Muscle of leg (tissue), 3 donors: ENCODE measurements at regions not wholly inside any gene's neighbourhood (a gene's known extent, or its start where the extent isn't known, plus 50 kb on each side); places are given as distances from the start of the nearest gene placed in this dataset.
"Not testable (repeated sequence)": the region's sequence is repeated elsewhere in the genome, so short reads cannot be mapped to it uniquely, and the experiment has no call there.

ENCODE experiments used
- DNase-seq: peaks from one replicate; pipeline ENCODE4 v3.0.0; 2013
- H3K27ac ChIP-seq: one replicate; pipeline ENCODE4 v1.5.1; 2013; ENCODE audit warnings: mild to moderate bottlenecking, low read length, control low read depth
- H3K27me3 ChIP-seq: one replicate; pipeline ENCODE4 v1.6.1; 2013; ENCODE audit warnings: low read length; ENCODE audit not compliant: control insufficient read depth, insufficient read depth
- H3K36me3 ChIP-seq: one replicate; pipeline ENCODE4 v1.6.1; 2013; ENCODE audit warnings: low read length; ENCODE audit not compliant: control insufficient read depth, insufficient read depth
- H3K4me1 ChIP-seq: one replicate; pipeline ENCODE4 v1.6.1; 2013; ENCODE audit warnings: low read length; ENCODE audit not compliant: control insufficient read depth, insufficient read depth
- H3K4me3 ChIP-seq: one replicate; pipeline ENCODE4 v1.5.1; 2013; ENCODE audit warnings: low read length, control low read depth
- H3K9me3 ChIP-seq: replicated peaks from 2 replicates; pipeline ENCODE4 v1.6.1; 2013; ENCODE audit warnings: low read depth, low read length; ENCODE audit not compliant: control insufficient read depth
- WGBS: methylation state at CpG from one replicate; pipeline ENCODE4 v1.1.5; 2013; ENCODE audit warnings: missing lambda C conversion rate; ENCODE audit not compliant: insufficient coverage; 5-methylcytosine and 5-hydroxymethylcytosine counted together

GRCh38 chr12:58419905-58420304 lies 478.5 kb downstream of the ATP23 start:
- peak; percentile 86 for DNase-seq
- WGBS = no CpG with 5 or more reads among the region's 1 CpG
- Histone ChIP-seq H3K4me3 (no peak overlapping the region), H3K27ac (peak overlapping the region; percentile 66), H3K27me3 (no peaks in the 10 kb centered on the region), H3K36me3 (no peaks in the 10 kb centered on the region), H3K9me3 (no peaks in the 10 kb centered on the region), H3K4me1 (peaks cover 3% of the 10 kb centered on the region)

DNA sequence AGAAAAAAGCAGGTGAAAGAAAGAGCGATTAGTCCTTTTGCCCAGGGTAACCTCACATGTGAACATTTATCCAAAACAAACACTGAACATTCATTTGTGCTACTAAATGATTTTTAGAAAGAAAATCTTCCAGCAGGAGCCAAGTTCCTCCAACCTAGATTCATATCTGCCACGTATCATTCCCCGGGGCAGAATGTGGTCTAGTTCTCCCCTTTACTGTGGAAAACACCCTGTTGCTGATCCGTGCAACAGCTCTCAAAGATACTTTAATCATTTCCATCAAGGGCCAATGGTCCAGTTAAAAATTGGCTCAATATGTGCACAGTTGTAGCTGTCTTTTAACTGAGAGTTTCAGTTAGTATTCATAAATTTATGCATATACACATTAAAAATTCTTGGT lies 479.1 kb downstream of the ATP23 start:
- no peaks in the 10 kb centered on the region for H3K27me3 ChIP-seq
- 60% methylated on average over 2 of the region's 4 CpGs for WGBS
- no peaks in the 10 kb centered on the region for H3K36me3 ChIP-seq
- H3K4me3 ChIP-seq = no peak overlapping the region
- H3K4me1 ChIP-seq = peaks cover 5% of the 10 kb centered on the region
- no peaks in the 10 kb centered on the region for H3K9me3 ChIP-seq
- peak; percentile 86 for DNase-seq
- peak overlapping the region; percentile 66 for H3K27ac ChIP-seq

DNA sequence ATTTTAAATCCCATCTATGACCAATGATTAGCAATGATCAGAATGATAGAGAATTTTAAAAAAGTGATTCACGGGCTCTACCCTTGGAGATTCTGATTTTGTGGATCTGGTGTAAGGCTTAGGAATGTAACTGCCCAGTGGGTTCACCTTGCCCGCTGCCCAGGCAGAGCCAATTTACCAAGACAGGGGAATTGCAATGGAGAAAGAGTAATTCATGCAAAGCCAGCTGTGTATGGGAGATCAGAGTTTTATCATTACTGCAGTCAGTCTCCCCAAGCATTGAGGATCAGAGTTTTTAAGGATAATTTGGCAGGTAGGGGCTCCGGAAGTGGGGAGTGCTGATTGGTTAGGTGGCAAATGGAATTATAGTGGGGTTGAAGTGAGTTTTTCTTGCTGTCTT lies 480.6 kb downstream of the ATP23 start:
- H3K9me3 ChIP-seq = no peaks in the 10 kb centered on the region
- DNase-seq = no peak
- H3K27me3 ChIP-seq = no peaks in the 10 kb centered on the region
- 100% methylated on average over 1 of the region's 3 CpGs for WGBS
- no peaks in the 10 kb centered on the region for H3K36me3 ChIP-seq
- no peak overlapping the region for H3K27ac ChIP-seq
- H3K4me3 ChIP-seq = no peak overlapping the region
- H3K4me1 ChIP-seq = peaks cover 11% of the 10 kb centered on the region

GRCh38 chr12:58424735-58425392 lies 483.5 kb downstream of the ATP23 start:
- peaks cover 8% of the 10 kb centered on the region for H3K4me1 ChIP-seq
- H3K36me3 ChIP-seq = no peaks in the 10 kb centered on the region
- no peaks in the 10 kb centered on the region for H3K27me3 ChIP-seq
- no peak overlapping the region for H3K4me3 ChIP-seq
- H3K27ac ChIP-seq = no peak overlapping the region
- WGBS = no CpG with 5 or more reads among the region's 1 CpG
- peak; percentile 26 for DNase-seq
- no peaks in the 10 kb centered on the region for H3K9me3 ChIP-seq

DNA sequence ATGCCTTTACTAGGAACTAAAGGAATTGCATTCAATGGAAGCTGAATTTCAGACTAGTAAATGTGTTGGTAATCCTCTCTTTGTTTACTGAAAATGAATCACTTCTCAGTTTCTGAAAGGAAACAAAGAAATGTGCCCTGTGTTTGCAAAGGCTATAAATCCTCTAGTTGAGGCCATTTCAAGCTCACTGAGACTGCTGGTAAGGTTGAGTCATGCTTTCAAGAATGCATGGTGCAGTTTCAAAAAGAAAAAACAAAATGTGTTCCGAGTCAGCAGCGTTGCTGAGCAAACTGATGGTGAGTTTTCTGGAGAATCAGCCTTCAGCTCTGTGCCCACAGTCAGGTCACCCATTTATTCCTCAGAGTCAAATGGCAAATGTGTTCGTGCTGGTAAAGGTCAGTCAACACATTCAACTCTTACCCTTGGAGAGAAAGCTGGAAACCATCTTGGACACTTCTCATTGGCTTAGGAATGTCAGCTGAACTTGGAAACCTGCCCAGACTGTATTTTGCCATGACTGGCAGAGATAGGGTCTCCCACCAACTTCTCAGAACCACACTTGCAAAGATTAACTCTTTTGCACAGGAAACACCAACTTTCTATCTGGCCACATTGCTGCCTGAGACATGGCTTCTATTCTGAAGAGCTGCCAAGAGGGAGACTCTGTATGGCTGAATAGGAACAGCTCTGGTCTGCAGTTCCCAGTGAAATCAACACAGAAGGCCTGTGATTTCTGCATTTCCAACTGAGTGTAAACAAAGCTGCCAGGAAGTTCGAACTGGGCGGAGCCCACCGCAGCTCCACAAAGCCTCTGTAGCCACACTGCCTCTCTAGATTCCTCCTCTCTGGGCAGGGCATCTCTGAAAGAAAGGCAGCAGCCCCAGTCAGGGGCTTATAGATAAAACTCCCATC lies 484.4 kb downstream of the ATP23 start:
- H3K4me1 ChIP-seq = peaks cover 8% of the 10 kb centered on the region
- H3K36me3 ChIP-seq = no peaks in the 10 kb centered on the region
- no peaks in the 10 kb centered on the region for H3K9me3 ChIP-seq
- no peak overlapping the region for H3K4me3 ChIP-seq
- H3K27ac ChIP-seq = peak overlapping the region; percentile 35
- 64% methylated on average over 2 of the region's 6 CpGs for whole genome bisulfite sequencing
- DNase-seq = peak; percentile 46
- H3K27me3 ChIP-seq = no peaks in the 10 kb centered on the region

DNA sequence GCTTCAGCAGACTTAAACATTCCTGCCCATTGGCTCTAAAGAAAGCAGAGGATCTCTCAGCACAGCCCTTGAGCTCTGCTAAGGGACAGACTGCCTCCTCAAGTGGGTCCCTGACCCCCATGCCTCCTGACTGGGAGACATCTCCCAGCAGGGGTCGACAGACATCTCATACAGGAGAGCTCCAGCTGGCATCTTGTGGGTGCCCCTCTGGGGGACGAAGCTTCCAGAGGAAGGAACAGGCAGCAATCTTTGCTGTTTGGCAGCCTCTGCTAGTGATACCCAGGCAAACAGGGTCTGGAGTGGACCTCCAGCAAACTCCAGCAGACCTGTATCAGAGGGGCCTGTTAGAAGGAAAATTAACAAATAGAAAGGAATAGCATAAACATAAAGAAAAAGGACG lies 485.1 kb downstream of the ATP23 start:
- H3K36me3 ChIP-seq, H3K27ac ChIP-seq, H3K4me1 ChIP-seq, H3K27me3 ChIP-seq, H3K4me3 ChIP-seq, DNase-seq, H3K9me3 ChIP-seq: not testable (repeated sequence)
- WGBS = 86% methylated on average over 2 of the region's 3 CpGs

DNA sequence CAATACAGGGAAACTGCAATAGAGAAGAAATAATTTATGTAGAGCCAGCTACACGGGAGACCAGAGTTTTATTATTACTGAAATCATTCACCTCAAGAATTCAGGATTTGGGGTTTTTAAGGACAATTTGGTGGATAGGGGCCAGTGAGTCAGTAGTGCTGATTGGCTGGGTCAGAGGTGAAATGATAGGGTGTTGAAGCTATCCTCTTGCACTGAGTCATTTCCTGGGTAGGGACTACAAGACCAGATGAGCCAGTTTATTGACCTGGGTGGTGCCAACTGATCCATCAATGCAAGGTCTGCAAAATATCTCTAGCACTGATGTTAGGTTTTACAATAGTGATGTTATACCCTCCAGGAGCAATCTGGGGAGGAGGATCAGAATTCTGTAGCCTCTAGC lies 486.3 kb downstream of the LRIG3 start:
- no peak overlapping the region for H3K4me3 ChIP-seq
- no peaks in the 10 kb centered on the region for H3K27me3 ChIP-seq
- no peak overlapping the region for H3K27ac ChIP-seq
- no CpG with 5 or more reads among the region's 1 CpG for WGBS
- no peaks in the 10 kb centered on the region for H3K4me1 ChIP-seq
- no peaks in the 10 kb centered on the region for H3K9me3 ChIP-seq
- no peak for DNase-seq
- H3K36me3 ChIP-seq = no peaks in the 10 kb centered on the region

DNA sequence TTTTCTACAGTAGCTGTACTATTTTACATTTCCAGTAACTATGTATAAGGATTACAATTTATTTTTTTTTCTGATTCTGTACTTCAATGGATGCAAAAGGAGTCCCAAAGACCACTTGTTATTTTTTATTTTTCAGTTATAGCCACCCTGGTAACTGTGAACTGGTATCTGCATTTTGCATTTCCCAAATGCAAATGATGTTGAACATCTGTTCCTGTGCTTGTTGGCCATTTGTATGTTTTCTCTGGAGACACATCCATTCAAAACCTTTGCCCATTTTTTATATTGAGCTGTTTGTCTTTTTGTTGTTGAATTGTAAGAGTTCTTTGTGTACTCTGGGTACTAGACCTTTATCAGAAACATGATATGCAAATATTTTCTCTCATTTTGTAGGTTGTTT lies 485.6 kb downstream of the LRIG3 start:
- H3K36me3 ChIP-seq = no peaks in the 10 kb centered on the region
- no peaks in the 10 kb centered on the region for H3K9me3 ChIP-seq

GRCh38 chr12:58435647-58436046 lies 484.7 kb downstream of the LRIG3 start:
- DNase-seq = no peak
- 88% methylated on average over 2 of the region's 2 CpGs for WGBS

More for the DNA sequence above, 485.6 kb downstream of the LRIG3 start:
- Histone ChIP-seq H3K27me3 (no peaks in the 10 kb centered on the region), H3K27ac (no peak overlapping the region), H3K4me3 (no peak overlapping the region), H3K4me1 (no peaks in the 10 kb centered on the region)
- no peak for DNase-seq

GRCh38 chr12:58441483-58441882 lies 478.8 kb downstream of the LRIG3 start:
- Histone ChIP-seq H3K4me1 (no peaks in the 10 kb centered on the region), H3K27me3 (no peaks in the 10 kb centered on the region), H3K4me3 (no peak overlapping the region), H3K36me3 (no peaks in the 10 kb centered on the region), H3K27ac (no peak overlapping the region), H3K9me3 (no peaks in the 10 kb centered on the region)
- WGBS = 93% methylated on average over 1 of the region's 2 CpGs
- no peak for DNase-seq

More at GRCh38 chr12:58435647-58436046, 484.7 kb downstream of the LRIG3 start:
- Histone ChIP-seq H3K4me3 (no peak overlapping the region), H3K4me1 (no peaks in the 10 kb centered on the region), H3K27me3 (no peaks in the 10 kb centered on the region), H3K9me3 (no peaks in the 10 kb centered on the region), H3K36me3 (no peaks in the 10 kb centered on the region), H3K27ac (no peak overlapping the region)
